ENCODE measurements at regions not wholly inside any gene's neighbourhood (a gene's known extent, or its start where the extent isn't known, plus 50 kb on each side); places are given as distances from the start of the nearest gene placed in this dataset.

DNA sequence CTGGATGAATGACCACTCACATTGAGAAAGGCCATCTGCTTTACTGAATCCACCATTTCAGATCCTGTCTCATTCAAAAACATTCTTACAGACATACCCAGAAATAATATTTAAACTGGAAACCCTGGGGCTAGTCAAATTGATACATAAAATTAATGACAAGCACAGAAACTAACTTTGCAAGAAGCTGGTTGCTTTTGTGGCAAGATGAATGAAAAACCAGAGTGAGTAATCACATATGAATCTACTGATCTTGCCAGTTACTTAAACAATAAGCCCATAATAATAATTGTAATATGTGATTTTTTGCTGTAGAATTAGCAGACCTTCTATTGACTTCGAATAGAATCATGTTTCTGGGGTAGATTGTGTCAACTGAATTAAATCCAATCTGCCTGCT, 235.1 kb downstream of the PPARGC1A start:
- DNase-seq: no peak

GRCh38 chr4:23648854-23649596, 240.8 kb downstream of the PPARGC1A start:
- no peak for DNase-seq

DNA sequence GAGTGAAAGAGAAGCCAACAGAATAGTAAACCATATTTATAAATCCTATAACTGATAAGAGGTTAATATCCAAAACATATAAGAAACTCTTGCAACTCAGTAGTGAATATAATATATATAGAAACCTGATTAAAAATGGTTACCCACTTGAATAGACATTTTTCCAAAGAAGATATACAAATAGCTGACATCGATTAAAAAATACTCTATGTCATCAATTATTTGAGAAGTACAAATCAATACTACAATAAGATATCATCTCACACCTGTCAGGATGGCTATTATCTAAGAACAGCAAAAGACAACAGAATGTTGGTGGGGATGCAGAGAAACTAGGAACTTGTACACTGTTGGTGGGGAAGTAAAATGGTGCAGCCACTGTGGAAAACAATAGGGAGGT, 254.4 kb downstream of the PPARGC1A start:
- no peak for DNase-seq

GRCh38 chr4:23631255-23631950, 258.4 kb downstream of the PPARGC1A start:
- DNase-seq: no peak

GRCh38 chr4:23630110-23630509, 259.7 kb downstream of the PPARGC1A start:
- no peak for DNase-seq

DNA sequence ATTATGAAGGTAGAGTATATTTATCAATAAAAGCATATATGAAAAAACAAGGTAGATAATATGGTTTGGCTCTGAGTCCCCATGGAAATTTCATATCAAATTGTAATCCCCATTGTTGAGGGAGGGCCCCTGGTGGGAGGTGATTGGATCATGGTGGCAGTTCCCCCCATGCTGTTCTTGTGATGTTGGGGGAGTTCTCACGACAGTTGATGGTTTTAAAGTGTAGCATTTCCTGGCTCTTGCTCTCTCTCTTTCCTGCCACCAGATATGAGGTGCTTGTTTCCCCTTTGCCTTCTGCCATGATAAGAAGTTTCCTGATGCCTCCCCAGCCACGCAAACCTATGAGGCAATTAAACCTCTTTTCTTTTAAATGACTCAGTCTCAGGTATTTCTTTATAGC, 260.4 kb downstream of the PPARGC1A start:
- no peak for DNase-seq

- DNase-seq: no peak
These were observed 275.5 kb downstream of the PPARGC1A start for GRCh38 chr4:23614284-23614892.

GRCh38 chr4:23613782-23614181, 276.1 kb downstream of the PPARGC1A start:
- DNase-seq: no peak

- DNase-seq: no peak
These were observed 287.1 kb downstream of the PPARGC1A start for GRCh38 chr4:23602720-23603119.

DNA sequence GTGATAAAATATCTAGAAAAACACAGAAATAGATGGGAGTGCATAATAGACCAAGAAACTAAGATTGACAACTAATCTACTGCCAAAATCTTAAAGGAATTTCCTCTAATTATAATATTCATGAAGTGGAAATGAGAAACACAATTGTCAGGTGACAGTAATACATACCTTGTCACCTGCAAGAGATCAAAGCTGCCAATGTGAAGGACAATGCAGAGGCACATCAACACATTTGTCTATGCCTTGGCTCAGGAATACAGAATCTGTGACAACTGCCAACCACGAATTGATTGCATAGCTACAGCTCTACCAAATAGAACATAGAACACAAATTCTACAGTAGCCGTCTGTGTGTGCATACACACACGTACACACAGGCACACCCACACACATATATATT, 295.7 kb downstream of the PPARGC1A start:
- DNase-seq: no peak

- no peak for DNase-seq
These were observed 299.4 kb downstream of the PPARGC1A start for GRCh38 chr4:23590431-23590830.

GRCh38 chr4:23584024-23584423, 305.8 kb downstream of the PPARGC1A start:
- no peak for DNase-seq

DNA sequence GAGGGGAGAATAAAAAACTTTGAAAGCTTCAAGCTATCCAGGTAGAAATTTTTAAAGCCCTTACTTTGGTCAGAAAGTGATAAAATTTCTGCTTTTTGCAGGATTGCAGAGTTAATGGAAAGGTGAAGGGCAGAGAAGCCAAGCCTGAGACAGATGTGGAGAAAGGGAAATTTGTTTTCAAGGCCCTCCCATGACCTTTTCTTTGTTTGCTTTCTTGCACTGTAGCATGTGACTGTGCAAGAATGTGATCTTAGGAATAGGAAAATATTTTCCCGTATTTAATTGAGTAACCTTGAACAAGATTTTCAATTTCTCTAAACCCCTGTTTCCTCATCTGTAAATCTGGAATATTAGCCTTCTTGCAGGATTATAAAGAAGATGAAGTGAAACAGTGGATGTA, 307.2 kb downstream of the PPARGC1A start:
- DNase-seq: no peak

DNA sequence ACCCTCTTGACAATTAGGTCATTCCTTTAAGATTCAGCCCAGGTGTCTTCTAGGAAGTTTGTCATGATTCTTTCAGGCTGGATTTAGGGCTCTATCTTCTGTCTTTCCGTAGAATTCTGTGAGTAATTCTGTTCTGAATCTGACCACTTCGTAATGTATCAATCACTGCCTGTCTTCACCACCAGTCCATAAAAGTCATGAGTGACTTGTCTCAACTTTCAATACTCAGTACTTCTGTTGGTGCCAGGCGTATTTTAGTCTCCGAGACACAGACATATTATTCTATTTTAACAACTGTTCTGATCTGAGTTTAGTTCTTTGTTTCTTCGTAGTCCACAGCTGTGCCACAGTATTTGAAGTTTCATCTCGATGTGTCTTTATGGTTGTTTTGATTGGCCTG, 310.7 kb downstream of the PPARGC1A start:
- no peak for DNase-seq

DNA sequence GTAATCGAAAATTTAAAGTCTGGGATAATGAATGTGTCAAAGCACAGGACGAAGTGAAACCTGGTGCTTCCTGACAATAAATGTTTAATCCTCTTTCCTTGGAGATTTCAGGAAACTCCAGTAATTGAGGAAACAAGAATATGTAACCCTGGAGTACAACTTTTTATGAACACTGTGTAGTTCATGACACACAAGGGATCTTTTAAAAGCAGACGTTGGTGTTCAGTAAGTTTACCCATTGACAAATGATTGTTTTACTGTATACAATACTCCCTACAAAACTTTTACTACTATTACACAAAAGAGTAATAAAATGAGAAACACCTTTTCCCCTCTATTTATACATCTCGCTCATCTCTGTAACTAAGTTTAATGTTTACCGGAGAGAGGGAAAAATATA, 312.4 kb downstream of the PPARGC1A start:
- no peak for DNase-seq

DNA sequence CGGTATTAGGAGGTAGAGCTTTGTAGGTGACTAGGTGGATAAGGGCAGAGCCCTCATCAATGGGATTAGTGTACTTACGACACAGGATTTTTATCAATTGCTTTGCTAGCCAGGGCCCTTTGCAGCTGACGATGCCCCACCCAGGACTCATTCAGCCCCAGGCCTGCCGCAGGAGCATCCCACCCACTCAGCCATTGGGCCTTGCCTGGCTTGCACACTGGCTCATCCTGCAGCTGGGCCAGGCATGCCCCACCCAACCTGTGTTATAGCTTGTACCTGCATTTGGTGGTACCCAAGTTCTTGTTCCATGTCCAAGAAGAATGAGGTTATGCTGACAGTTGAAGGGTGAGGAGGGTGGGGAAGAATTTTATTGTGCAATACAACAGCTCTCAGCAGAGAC, 317.5 kb downstream of the PPARGC1A start:
- no peak for DNase-seq

GRCh38 chr4:23567338-23567737, 322.5 kb downstream of the PPARGC1A start:
- DNase-seq: no peak

DNA sequence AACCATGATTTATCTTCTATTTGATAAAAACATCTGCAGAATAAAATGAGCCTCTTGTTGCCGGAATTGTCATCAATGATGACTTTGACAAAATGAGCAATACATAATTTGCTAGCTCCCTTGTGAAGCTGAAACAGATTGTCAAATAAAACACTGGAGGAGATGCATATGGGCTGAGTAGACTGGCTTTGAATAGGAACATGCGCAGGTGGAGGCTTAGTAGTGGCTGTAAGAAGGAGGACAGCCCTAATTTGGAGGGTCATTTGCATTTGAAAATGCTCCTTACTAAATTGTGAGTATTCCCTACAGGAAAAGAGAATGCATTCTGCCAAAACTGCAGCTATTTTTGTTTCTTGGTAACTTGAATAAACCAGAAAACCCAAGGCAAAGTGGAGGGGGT, 329.1 kb downstream of the PPARGC1A start:
- no peak for DNase-seq

GRCh38 chr4:23558101-23558500, 331.7 kb downstream of the PPARGC1A start:
- no peak for DNase-seq

DNA sequence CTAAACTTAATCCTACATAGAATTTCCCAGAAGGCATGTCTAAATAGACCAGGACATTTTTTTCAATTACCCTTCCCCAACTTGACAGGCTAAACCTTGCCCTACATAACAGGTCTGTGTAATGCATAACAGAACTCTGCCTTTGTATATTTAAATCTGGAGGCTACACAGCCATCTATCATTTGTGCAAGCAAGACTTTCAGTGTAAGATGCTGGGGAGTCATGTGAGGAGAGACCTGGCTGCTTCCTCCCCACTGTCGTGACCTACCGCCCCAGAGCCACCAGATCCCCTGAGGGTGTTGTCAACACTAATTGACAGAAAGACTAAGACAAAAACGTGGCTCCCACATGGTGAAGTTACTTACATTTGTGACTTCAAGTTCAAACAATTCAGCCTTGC, 342.2 kb downstream of the PPARGC1A start:
- no peak for DNase-seq

DNA sequence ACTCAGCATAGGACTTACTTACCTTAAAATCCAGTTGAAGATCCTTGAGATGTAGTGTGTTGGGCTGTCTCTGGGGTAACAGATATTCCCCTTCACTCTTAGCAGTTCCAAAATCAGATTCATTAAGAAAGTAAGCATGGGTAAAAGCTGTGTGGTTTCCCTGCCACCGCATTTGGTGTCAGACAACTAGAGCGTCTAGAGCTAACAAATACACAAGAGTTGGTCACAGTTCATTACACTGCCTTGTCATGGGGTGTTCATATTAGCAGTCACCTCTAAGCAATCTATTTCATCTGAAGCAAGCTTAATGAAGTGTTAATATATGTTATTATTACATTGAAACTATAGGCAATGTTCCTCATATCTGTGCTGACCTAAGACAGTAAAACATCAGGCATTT, 342.8 kb downstream of the PPARGC1A start:
- no peak for DNase-seq

DNA sequence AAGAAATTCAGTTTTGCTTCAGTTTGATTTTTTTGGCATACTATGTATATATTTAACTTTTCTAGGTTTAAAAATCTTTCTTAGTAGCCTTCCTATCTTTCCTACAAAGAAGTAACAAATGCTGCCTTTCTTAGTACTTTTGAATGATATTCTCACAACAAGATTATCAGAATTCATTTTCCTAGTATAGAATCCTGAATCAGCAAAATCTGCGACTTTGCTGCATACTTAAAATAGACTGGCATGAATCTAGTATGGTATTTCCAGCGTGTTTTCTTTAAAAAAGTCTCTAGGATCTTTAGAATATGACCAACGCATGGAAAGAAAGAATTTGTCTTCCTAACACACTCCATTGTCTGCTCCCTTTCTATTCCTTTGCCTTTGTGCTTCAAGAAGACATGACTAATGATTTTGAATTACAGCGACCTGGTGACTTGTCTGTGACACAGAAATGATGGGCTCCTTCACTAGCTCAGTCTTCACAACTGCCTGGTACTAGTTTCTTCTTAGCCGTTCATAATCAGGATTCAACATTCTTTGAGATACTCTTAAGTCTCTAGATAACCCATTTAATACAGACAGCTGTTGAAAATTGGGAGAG, 349.8 kb downstream of the PPARGC1A start:
- DNase-seq: no peak

GRCh38 chr4:23533859-23534258, 356.0 kb downstream of the PPARGC1A start:
- no peak for DNase-seq

DNA sequence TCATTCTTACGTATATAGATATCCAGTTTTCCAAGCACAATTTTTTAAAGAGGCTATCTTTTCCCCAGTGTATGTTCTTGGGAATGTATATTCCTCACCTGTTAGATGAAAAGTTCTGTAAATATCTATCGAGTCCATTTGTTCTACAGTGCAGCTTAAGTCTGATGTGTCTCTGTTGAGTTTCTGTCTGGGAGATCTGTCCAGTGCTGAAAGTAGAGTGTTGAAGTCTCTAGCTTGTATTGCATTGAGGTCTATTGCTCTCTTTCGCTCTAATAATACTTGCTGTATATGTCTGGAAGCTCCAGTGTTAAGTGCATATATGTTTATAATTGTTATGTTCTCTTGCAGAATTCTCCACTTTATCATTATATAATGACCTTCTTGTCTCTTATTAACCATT, 373.1 kb downstream of the PPARGC1A start:
- no peak for DNase-seq
